Ishikawa (cell line): ENCODE measurements at regions not wholly inside any gene's neighbourhood (a gene's known extent, or its start where the extent isn't known, plus 50 kb on each side); places are given as distances from the start of the nearest gene placed in this dataset.

Source experiments
- CEBPB ChIP-seq: IDR thresholded peaks from 2 replicates; pipeline ENCODE4 v1.6.1; 2012
- EP300 ChIP-seq: IDR thresholded peaks from 2 replicates; pipeline ENCODE4 v1.6.1; 2012; ENCODE audit warnings: borderline replicate concordance
- FOXM1 ChIP-seq: IDR thresholded peaks from 2 replicates; pipeline ENCODE4 v1.6.1; 2012; ENCODE audit warnings: low read depth, borderline replicate concordance
- MAX ChIP-seq: IDR thresholded peaks from 2 replicates; pipeline ENCODE4 v1.6.1; 2012
- NFIC ChIP-seq: IDR thresholded peaks from 2 replicates; pipeline ENCODE4 v1.6.1; 2012
- RAD21 ChIP-seq: IDR thresholded peaks from 2 replicates; pipeline ENCODE4 v1.6.1; 2012; ENCODE audit warnings: low read depth
- REST ChIP-seq: IDR thresholded peaks from 2 replicates; pipeline ENCODE4 v1.6.1; 2012; ENCODE audit warnings: low read depth, mild to moderate bottlenecking
- TAF1 ChIP-seq: IDR thresholded peaks from 2 replicates; pipeline ENCODE4 v1.6.1; 2012; ENCODE audit warnings: low read depth, mild to moderate bottlenecking
- TCF12 ChIP-seq: IDR thresholded peaks from 2 replicates; pipeline ENCODE4 v1.6.1; 2012; ENCODE audit warnings: low read depth
- TEAD4 ChIP-seq: IDR thresholded peaks from 2 replicates; pipeline ENCODE4 v1.6.1; 2012
- ZBTB7A ChIP-seq: IDR thresholded peaks from 2 replicates; pipeline ENCODE4 v1.6.1; 2012; ENCODE audit warnings: low read depth

- no peak for TF ChIP-seq TCF12
- TF ChIP-seq EP300: no peak
- TF ChIP-seq MAX: no peak
- no peak for TF ChIP-seq RAD21
- no peak for TF ChIP-seq TEAD4
- no peak for TF ChIP-seq TAF1
- TF ChIP-seq CEBPB: no peak
- TF ChIP-seq FOXM1: no peak
- no peak for TF ChIP-seq NFIC
- TF ChIP-seq REST: no peak
- no peak for TF ChIP-seq ZBTB7A
Measured at GRCh38 chr4:12707381-12708175, 776.6 kb downstream of the RAB28 start.
